ENCODE measurements at regions not wholly inside any gene's neighbourhood (a gene's known extent, or its start where the extent isn't known, plus 50 kb on each side); places are given as distances from the start of the nearest gene placed in this dataset.

- DNase-seq: no peak
Measured at GRCh38 chr15:62476163-62476562, 311.1 kb upstream of the C2CD4B start.

GRCh38 chr15:62477929-62478328, 312.8 kb upstream of the C2CD4B start:
- no peak for DNase-seq

- DNase-seq: no peak
Measured at GRCh38 chr15:62482785-62483429, 317.8 kb upstream of the C2CD4B start.

- DNase-seq: no peak
Measured at GRCh38 chr15:62483814-62484213, 318.7 kb upstream of the C2CD4B start.

- no peak for DNase-seq
Measured at GRCh38 chr15:62485170-62485720, 320.2 kb upstream of the C2CD4B start.

- no peak for DNase-seq
Measured at GRCh38 chr15:62486041-62486440, 321.0 kb upstream of the C2CD4B start.

GRCh38 chr15:62488387-62488786, 323.3 kb upstream of the C2CD4B start:
- DNase-seq: no peak

GRCh38 chr15:62491642-62492041, 326.6 kb upstream of the C2CD4B start:
- DNase-seq: no peak

GRCh38 chr15:62492900-62493299, 327.8 kb upstream of the C2CD4B start:
- no peak for DNase-seq

GRCh38 chr15:62494197-62494596, 329.1 kb upstream of the C2CD4B start:
- no peak for DNase-seq

- no peak for DNase-seq
Measured at GRCh38 chr15:62495670-62496614, 330.9 kb upstream of the C2CD4B start.

GRCh38 chr15:62497356-62497755, 332.3 kb upstream of the C2CD4B start:
- no peak for DNase-seq

- DNase-seq: no peak
Measured at GRCh38 chr15:62498278-62498677, 333.2 kb upstream of the C2CD4B start.

- DNase-seq: no peak
Measured at GRCh38 chr15:62498712-62499111, 333.6 kb upstream of the C2CD4B start.

- DNase-seq: no peak
Measured at GRCh38 chr15:62500325-62500724, 335.2 kb upstream of the C2CD4B start.

- DNase-seq: no peak
Measured at GRCh38 chr15:62502451-62502850, 337.4 kb upstream of the C2CD4B start.

GRCh38 chr15:62503451-62503850, 338.4 kb upstream of the C2CD4B start:
- DNase-seq: no peak

- DNase-seq: no peak
Measured at GRCh38 chr15:62505762-62506161, 340.7 kb upstream of the C2CD4B start.

GRCh38 chr15:62506217-62506805, 341.2 kb upstream of the C2CD4B start:
- DNase-seq: no peak

GRCh38 chr15:62509395-62509958, 344.4 kb upstream of the C2CD4B start:
- no peak for DNase-seq

GRCh38 chr15:62510791-62511190, 345.7 kb upstream of the C2CD4B start:
- DNase-seq: no peak

GRCh38 chr15:62512904-62513303, 347.8 kb upstream of the C2CD4B start:
- no peak for DNase-seq

GRCh38 chr15:62513893-62514292, 348.8 kb upstream of the C2CD4B start:
- no peak for DNase-seq

Measured in NCI-H1048 (cell line).